K562 (cell line): ENCODE measurements at regions not wholly inside any gene's neighbourhood (a gene's known extent, or its start where the extent isn't known, plus 50 kb on each side); places are given as distances from the start of the nearest gene placed in this dataset.

Experiments
- ATAC-seq: fragments of 200-7000 bp; cut with Tn5 transposase; 3 replicates; pipeline ENCODE4 v1.9.1; 2020; ENCODE audit warnings: moderate library complexity
- BruUV-seq: library from RNA; stranded (reverse); fragments of 400-500 nt; replicated peaks from 2 replicates; lab custom pipeline; 2021; lab: Mats Ljungman, UMichigan
- CTCF ChIA-PET: fragments of 300-600 bp; formaldehyde crosslinking; extraction: SDS; loops from one replicate; lab custom pipeline; 2021; ENCODE audit warnings: low intra/inter-chr PET ratio; lab: Yijun Ruan, JAX
- POLR2A ChIA-PET: fragments of 300-600, 350-650 bp; sonication (Branson Sonifier 250); formaldehyde crosslinking; extraction: SDS; loops from one replicate; lab custom pipeline; 2021; ENCODE audit warnings: antibody characterized with exemption, inconsistent platforms; lab: Yijun Ruan, JAX
- DNase-seq, 4 experiments: peaks; one replicate each; pipeline versions ENCODE4 v3.0.0 to v3.0.0-alpha.2; 2011 to 2018; ENCODE audit warnings: low spot score in 3 of 4, mixed read lengths in 3 of 4; ENCODE audit errors: extremely low read depth in 1 of 4
- FAIRE-seq: peaks from 2 replicates; lab custom pipeline; 2011; peaks lifted over from hg19 to GRCh38; lab: Jason Lieb, UNC
- H2AFZ ChIP-seq: 2 replicates; pipeline ENCODE4 v1.6.0; 2011; ENCODE audit warnings: low read depth, low read length, control low read depth, inconsistent platforms
- H3K27ac ChIP-seq: fragments of 200-600 bp; 3 replicates; pipeline ENCODE4 v1.8.0; 2011; ENCODE audit warnings: low read depth, mild to moderate bottlenecking, control low read depth, inconsistent platforms, low read length, moderate library complexity, mixed read lengths; ENCODE audit errors: extremely low read depth
- H3K27me3 ChIP-seq, 2 experiments: fragments of 300-600 bp in 1 of 2; 2 replicates in 1 of 2; 3 replicates in 1 of 2; pipeline versions ENCODE4 v1.6.0 to v1.8.0; 2011; ENCODE audit warnings: inconsistent platforms in 2 of 2, low read length in 2 of 2, mild to moderate bottlenecking in 1 of 2, mixed read lengths in 1 of 2, moderate library complexity in 1 of 2; ENCODE audit not compliant: control insufficient read depth in 2 of 2, insufficient read depth in 2 of 2
- H3K36me3 ChIP-seq: fragments of 300-600 bp; 3 replicates; pipeline ENCODE4 v1.8.0; 2011; ENCODE audit warnings: mild to moderate bottlenecking, low read length, inconsistent platforms; ENCODE audit not compliant: control insufficient read depth, insufficient read depth
- H3K4me1 ChIP-seq, 2 experiments: fragments of 200-600 bp in 1 of 2; replicated peaks in 1 of 2; 2 replicates in 1 of 2; 3 replicates in 1 of 2; pipeline versions ENCODE4 v1.5.1 to v1.8.0; 2011; ENCODE audit warnings: inconsistent platforms in 2 of 2, low read length in 2 of 2, mild to moderate bottlenecking in 1 of 2, mixed read lengths in 1 of 2, moderate library complexity in 1 of 2; ENCODE audit not compliant: control insufficient read depth in 2 of 2, insufficient read depth in 2 of 2
- H3K4me2 ChIP-seq: 2 replicates; pipeline ENCODE4 v1.6.1; 2011; ENCODE audit warnings: low read length, control low read depth, inconsistent platforms, mixed read lengths; ENCODE audit not compliant: insufficient read depth
- H3K4me3 ChIP-seq: fragments of 200-600 bp; sonication (generic), shearing (Covaris generic); 2 replicates; pipeline ENCODE4 v1.5.1; 2016; ENCODE audit warnings: control low read depth, inconsistent platforms
- H3K79me2 ChIP-seq: fragments of 200-600 bp; 3 replicates; pipeline ENCODE4 v1.8.0; 2011; ENCODE audit warnings: low read length, inconsistent platforms; ENCODE audit not compliant: control insufficient read depth, insufficient read depth
- H3K9ac ChIP-seq, 2 experiments: 2 replicates each; pipeline versions ENCODE4 v1.6.0 to v1.6.1; 2011; ENCODE audit warnings: low read depth in 2 of 2, low read length in 2 of 2, control low read depth in 1 of 2, inconsistent platforms in 1 of 2, mild to moderate bottlenecking in 1 of 2, mixed read lengths in 1 of 2; ENCODE audit not compliant: insufficient read depth in 1 of 2
- H3K9me1 ChIP-seq: one replicate; pipeline ENCODE4 v1.6.0; 2011; ENCODE audit warnings: inconsistent platforms, mild to moderate bottlenecking, low read length, moderate library complexity; ENCODE audit not compliant: control insufficient read depth, insufficient read depth
- H3K9me3 ChIP-seq: replicated peaks from 2 replicates; pipeline ENCODE4 v1.5.1; 2011; ENCODE audit warnings: low read depth, low read length, inconsistent platforms; ENCODE audit not compliant: control insufficient read depth, insufficient read depth
- H4K20me1 ChIP-seq: replicated peaks from 2 replicates; pipeline ENCODE4 v1.6.1; 2011; ENCODE audit warnings: low read length, inconsistent platforms, mixed read lengths; ENCODE audit not compliant: control insufficient read depth, insufficient read depth
- BRD4 ChIP-seq: fragments of 200-600 bp; sonication (generic); IDR thresholded peaks from 2 replicates; pipeline ENCODE4 v1.6.1; 2017; ENCODE audit warnings: inconsistent platforms
- CCAR2 ChIP-seq: fragments of 200-400 bp; formaldehyde crosslinking; IDR thresholded peaks from 2 replicates; pipeline ENCODE4 v1.6.1; 2017; ENCODE audit warnings: mild to moderate bottlenecking, low read depth, low read length
- CXXC5 ChIP-seq: fragments of 250-450 bp; sonication (Bioruptor Pico); IDR thresholded peaks from 2 replicates; pipeline ENCODE4 v1.8.0; 2022; ENCODE audit warnings: inconsistent platforms, mild to moderate bottlenecking, moderate library complexity
- GABPA ChIP-seq: fragments of 200-800 bp; sonication (Bioruptor generic); conservative IDR thresholded peaks from 2 replicates; pipeline ENCODE4 v1.6.1; 2016; ENCODE audit warnings: low read depth, missing genetic modification characterization, missing compliant biosample characterization
- MEF2D ChIP-seq: conservative IDR thresholded peaks from 2 replicates; pipeline ENCODE4 v1.6.1; 2016; ENCODE audit warnings: low read depth, missing genetic modification characterization, missing compliant biosample characterization
- NR4A1 ChIP-seq, 2 experiments: fragments of 250-450 bp in 1 of 2; fragments of 450-650 bp in 1 of 2; sonication (Bioruptor Pico) in 1 of 2; IDR thresholded peaks; 2 replicates each; pipeline versions ENCODE4 v1.4.0 to v1.6.1; 2016 to 2020; ENCODE audit warnings: mild to moderate bottlenecking in 2 of 2, missing compliant biosample characterization in 1 of 2, missing genetic modification characterization in 1 of 2, moderate library complexity in 1 of 2
- SIN3B ChIP-seq: fragments of 450-650 bp; IDR thresholded peaks from 2 replicates; pipeline ENCODE4 v1.6.1; 2017; ENCODE audit warnings: low read depth, mild to moderate bottlenecking, moderate library complexity
- STAT5B ChIP-seq: fragments of 250-450 bp; sonication (Bioruptor Pico); IDR thresholded peaks from 2 replicates; pipeline ENCODE4 v1.8.0; 2021; ENCODE audit warnings: mild to moderate bottlenecking, inconsistent platforms
- YY1 ChIP-seq, 3 experiments: IDR thresholded peaks; 2 replicates each; pipeline ENCODE4 v1.6.1; 2011; ENCODE audit warnings: low read length in 2 of 3, mild to moderate bottlenecking in 2 of 3, moderate library complexity in 2 of 3, borderline replicate concordance in 1 of 3, control low read depth in 1 of 3, low read depth in 1 of 3; ENCODE audit not compliant: insufficient read depth in 3 of 3, insufficient replicate concordance in 2 of 3, control insufficient read depth in 1 of 3, insufficient read length in 1 of 3; ENCODE audit errors: extremely low read depth in 1 of 3
- ZFP1 ChIP-seq: fragments of 450-650 bp; formaldehyde crosslinking; IDR thresholded peaks from 2 replicates; pipeline ENCODE4 v1.4.0; 2020; ENCODE audit warnings: mild to moderate bottlenecking, mixed read lengths
- ZNF41 ChIP-seq: fragments of 250-450 bp; sonication (Bioruptor Pico); conservative IDR thresholded peaks from 2 replicates; pipeline ENCODE4 v1.4.0; 2020; ENCODE audit warnings: mild to moderate bottlenecking
- ZNF445 ChIP-seq: fragments of 250-450 bp; sonication (Bioruptor Pico); IDR thresholded peaks from 2 replicates; pipeline ENCODE4 v1.4.0; 2020; ENCODE audit warnings: low read depth, mild to moderate bottlenecking, moderate library complexity
- WGBS: fragments of 100-300 bp; shearing (Covaris generic); methylation state at CpG from one replicate; pipeline ENCODE4 v1.1.6; 2016; ENCODE audit warnings: low coverage, mixed read lengths; ENCODE audit not compliant: insufficient coverage; ENCODE audit errors: missing lambda C conversion rate; 5-methylcytosine and 5-hydroxymethylcytosine counted together
- in situ Hi-C: fragments of 300-500 bp; cut with MboI; formaldehyde crosslinking; loops from 4 replicates; pipeline ENCODE4 v1.15.0; 2018; ENCODE audit warnings: inconsistent platforms, mixed read lengths
- intact Hi-C: fragments of 100-400 bp; cut with micrococcal nuclease; formaldehyde crosslinking; loops from 2 replicates; pipeline ENCODE4 v1.14.2; 2022
- TF ChIP-seq, protein P1 (sequence below): fragments of 250-450 bp; sonication (Bioruptor Pico); IDR thresholded peaks from 2 replicates; pipeline ENCODE4 v1.9.0; 2021; ENCODE audit warnings: mild to moderate bottlenecking
- TF ChIP-seq, protein P2 (sequence below): fragments of 450-650 bp; IDR thresholded peaks from 2 replicates; pipeline ENCODE4 v1.6.1; 2017; ENCODE audit warnings: mild to moderate bottlenecking, moderate library complexity
- TF ChIP-seq, protein P3 (sequence below), 2 experiments: IDR thresholded peaks; 2 replicates each; pipeline ENCODE4 v1.6.1; 2011; ENCODE audit warnings: borderline replicate concordance in 1 of 2, control low read depth in 1 of 2, low read depth in 1 of 2, low read length in 1 of 2, mild to moderate bottlenecking in 1 of 2, mixed read lengths in 1 of 2, moderate library complexity in 1 of 2; ENCODE audit not compliant: insufficient read depth in 1 of 2, insufficient read length in 1 of 2, poor library complexity in 1 of 2, severe bottlenecking in 1 of 2; ENCODE audit errors: extremely low read depth in 1 of 2

DNA sequence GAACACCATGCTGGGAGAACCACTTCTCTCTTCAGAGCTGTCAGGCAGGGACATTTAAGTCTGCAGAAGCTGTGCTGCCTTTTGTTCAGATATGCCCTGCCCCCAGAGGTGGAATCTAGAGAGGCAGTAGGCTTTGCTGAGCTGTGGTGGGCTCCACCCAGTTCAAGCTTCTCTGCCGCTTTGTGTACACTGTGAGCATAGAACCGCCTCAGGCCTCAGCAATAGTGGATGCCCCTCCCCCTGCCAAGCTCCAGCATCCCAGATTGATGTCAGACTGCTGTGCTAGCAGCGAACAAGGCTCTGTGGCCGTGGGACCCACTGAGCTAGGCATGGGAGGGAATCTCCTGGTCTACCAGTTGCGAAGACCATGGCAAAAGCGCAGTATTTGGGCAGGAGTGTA lies 121.6 kb downstream of the NFKBIZ start:
- H3K4me2 ChIP-seq = no peak overlapping the region
- H3K4me1 ChIP-seq = no peaks in the 10 kb centered on the region
- WGBS = 3% methylated on average over 4 of the region's 6 CpGs
- no peak overlapping the region for H3K4me3 ChIP-seq
- H3K27ac ChIP-seq = no peak overlapping the region
- H3K9me1 ChIP-seq = no peaks in the 10 kb centered on the region
- intact Hi-C loops (no loop called here), in situ Hi-C loops (no loop called here)
- ChIA-PET POLR2A (interaction anchor here (0.6 kb wide), 1 partner anchor 99 kb away, joined by 3 read pairs; no protein-coding TSS in a partner anchor), CTCF (no interaction called here)
- no peaks in the 10 kb centered on the region for H4K20me1 ChIP-seq
- no peaks in the 10 kb centered on the region for H3K79me2 ChIP-seq
- no peaks in the 10 kb centered on the region for H3K27me3 ChIP-seq
- ATAC-seq = no peak
- no peaks in the 10 kb centered on the region for H3K9me3 ChIP-seq
- BruUV-seq = no TSS peak
- peak in 1 of 4 experiments; percentile 4 for DNase-seq
- TF ChIP-seq, protein P1, sequence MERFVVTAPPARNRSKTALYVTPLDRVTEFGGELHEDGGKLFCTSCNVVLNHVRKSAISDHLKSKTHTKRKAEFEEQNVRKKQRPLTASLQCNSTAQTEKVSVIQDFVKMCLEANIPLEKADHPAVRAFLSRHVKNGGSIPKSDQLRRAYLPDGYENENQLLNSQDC (CRISPR knock-in tag) = no peak
- TF ChIP-seq, protein P2, sequence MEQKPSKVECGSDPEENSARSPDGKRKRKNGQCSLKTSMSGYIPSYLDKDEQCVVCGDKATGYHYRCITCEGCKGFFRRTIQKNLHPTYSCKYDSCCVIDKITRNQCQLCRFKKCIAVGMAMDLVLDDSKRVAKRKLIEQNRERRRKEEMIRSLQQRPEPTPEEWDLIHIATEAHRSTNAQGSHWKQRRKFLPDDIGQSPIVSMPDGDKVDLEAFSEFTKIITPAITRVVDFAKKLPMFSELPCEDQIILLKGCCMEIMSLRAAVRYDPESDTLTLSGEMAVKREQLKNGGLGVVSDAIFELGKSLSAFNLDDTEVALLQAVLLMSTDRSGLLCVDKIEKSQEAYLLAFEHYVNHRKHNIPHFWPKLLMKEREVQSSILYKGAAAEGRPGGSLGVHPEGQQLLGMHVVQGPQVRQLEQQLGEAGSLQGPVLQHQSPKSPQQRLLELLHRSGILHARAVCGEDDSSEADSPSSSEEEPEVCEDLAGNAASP = no peak
- no peak for TF ChIP-seq SIN3B
- no peak for TF ChIP-seq STAT5B (CRISPR knock-in tag)
- no peak for TF ChIP-seq BRD4
- no peak for TF ChIP-seq ZNF41 (CRISPR knock-in tag)
- TF ChIP-seq GABPA (tag) = no peak
- TF ChIP-seq, protein P3, sequence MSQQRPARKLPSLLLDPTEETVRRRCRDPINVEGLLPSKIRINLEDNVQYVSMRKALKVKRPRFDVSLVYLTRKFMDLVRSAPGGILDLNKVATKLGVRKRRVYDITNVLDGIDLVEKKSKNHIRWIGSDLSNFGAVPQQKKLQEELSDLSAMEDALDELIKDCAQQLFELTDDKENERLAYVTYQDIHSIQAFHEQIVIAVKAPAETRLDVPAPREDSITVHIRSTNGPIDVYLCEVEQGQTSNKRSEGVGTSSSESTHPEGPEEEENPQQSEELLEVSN (IDR thresholded peaks at IDR 0.05; ENCODE audit: borderline replicate concordance in 1 of 2, extremely low read depth in 1 of 2, insufficient read depth in 1 of 2, insufficient read length in 1 of 2, low read depth in 1 of 2, low read length in 1 of 2, poor library complexity in 1 of 2, severe bottlenecking in 1 of 2) = no peak
- TF ChIP-seq NR4A1 (CRISPR knock-in tag; IDR thresholded peaks at IDR 0.05) = no peak
- TF ChIP-seq NR4A1 (tag; IDR thresholded peaks at IDR 0.05) = no peak
- no peak for TF ChIP-seq ZNF445
- no peak for TF ChIP-seq MEF2D (tag)
- TF ChIP-seq CXXC5 (CRISPR knock-in tag) = no peak
- TF ChIP-seq CCAR2 = no peak
- no peak for TF ChIP-seq ZFP1 (CRISPR knock-in tag)
- TF ChIP-seq YY1 (IDR thresholded peaks at IDR 0.05; ENCODE audit: borderline replicate concordance in 1 of 3, control insufficient read depth in 1 of 3, extremely low read depth in 1 of 3, insufficient read depth in 3 of 3, insufficient read length in 1 of 3, insufficient replicate concordance in 2 of 3, low read depth in 1 of 3, low read length in 2 of 3) = no peak
- H3K9ac ChIP-seq = no peak overlapping the region
- H3K36me3 ChIP-seq = no peaks in the 10 kb centered on the region
- no peak for FAIRE-seq
- H2AFZ ChIP-seq = no peak overlapping the region
